Esophagus squamous epithelium (tissue), 4 donors: ENCODE measurements at regions not wholly inside any gene's neighbourhood (a gene's known extent, or its start where the extent isn't known, plus 50 kb on each side); places are given as distances from the start of the nearest gene placed in this dataset.

Experiments
- CTCF ChIP-seq, 6 experiments: fragments of 450-650 bp in 4 of 6; fragments of 200-600 bp in 2 of 6; sonication (generic) in 2 of 6; IDR thresholded peaks; one replicate each; pipeline ENCODE4 v1.5.1; 2016 to 2019; ENCODE audit warnings: antibody characterized with exemption in 6 of 6, mild to moderate bottlenecking in 4 of 6, moderate library complexity in 4 of 6
- POLR2A ChIP-seq, 4 donors: fragments of 450-650 bp; IDR thresholded peaks; one replicate each; pipeline ENCODE4 v1.6.1; 2017; ENCODE audit warnings: antibody characterized with exemption in 4 of 4, mild to moderate bottlenecking in 4 of 4, moderate library complexity in 3 of 4

DNA sequence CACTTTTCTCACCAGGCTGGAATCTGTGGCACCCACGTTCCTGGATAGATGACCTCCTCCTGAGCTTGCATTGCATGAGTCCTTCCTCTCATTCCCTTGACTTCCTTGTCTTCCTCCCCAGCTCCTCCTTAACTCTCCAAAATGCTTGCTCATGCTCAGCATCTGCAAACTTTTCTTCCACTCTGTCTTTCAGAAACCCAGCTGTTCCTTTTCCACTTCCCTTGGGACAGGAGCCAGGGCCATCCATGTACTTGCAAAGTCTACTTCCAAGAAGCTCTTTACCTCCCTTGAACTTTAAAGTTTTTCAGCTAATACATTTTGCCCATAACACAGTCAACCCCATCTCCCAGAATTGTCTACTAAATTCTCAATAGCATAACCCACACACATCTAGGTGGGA, 861.7 kb downstream of the QKI start:
- TF ChIP-seq CTCF (IDR thresholded peaks at IDR 0.05) (no peak), POLR2A (IDR thresholded peaks at IDR 0.05) (no peak)
